Mononuclear cell (primary cell): ENCODE measurements at regions not wholly inside any gene's neighbourhood (a gene's known extent, or its start where the extent isn't known, plus 50 kb on each side); places are given as distances from the start of the nearest gene placed in this dataset.

Experiments
- H3K27me3 ChIP-seq: 2 replicates; pipeline ENCODE4 v1.6.0; 2011; ENCODE audit warnings: low read length, control low read depth; ENCODE audit not compliant: insufficient read depth
- H3K4me1 ChIP-seq: 2 replicates; pipeline ENCODE4 v1.5.1; 2011; ENCODE audit warnings: mild to moderate bottlenecking, low read length, control low read depth; ENCODE audit not compliant: insufficient read depth
- H3K4me3 ChIP-seq: 2 replicates; pipeline ENCODE4 v1.5.1; 2011; ENCODE audit warnings: mild to moderate bottlenecking, low read length, moderate library complexity
- H3K9me3 ChIP-seq: 2 replicates; pipeline ENCODE4 v1.5.1; 2011; ENCODE audit warnings: low read depth, mild to moderate bottlenecking, control low read depth, low read length

- Histone ChIP-seq H3K9me3 (no peaks in the 10 kb centered on the region), H3K27me3 (no peaks in the 10 kb centered on the region), H3K4me1 (no peaks in the 10 kb centered on the region), H3K4me3 (no peak overlapping the region)
Observed at GRCh38 chr5:68088302-68088701, 127.3 kb upstream of the PIK3R1 start.

- Histone ChIP-seq H3K27me3 (no peaks in the 10 kb centered on the region), H3K4me3 (no peak overlapping the region), H3K4me1 (no peaks in the 10 kb centered on the region), H3K9me3 (no peaks in the 10 kb centered on the region)
Observed at GRCh38 chr5:68087866-68088265, 127.7 kb upstream of the PIK3R1 start.

GRCh38 chr5:68086857-68087256 is 128.7 kb upstream of the PIK3R1 start:
- Histone ChIP-seq H3K4me3 (no peak overlapping the region), H3K9me3 (no peaks in the 10 kb centered on the region), H3K4me1 (no peaks in the 10 kb centered on the region), H3K27me3 (no peaks in the 10 kb centered on the region)

DNA sequence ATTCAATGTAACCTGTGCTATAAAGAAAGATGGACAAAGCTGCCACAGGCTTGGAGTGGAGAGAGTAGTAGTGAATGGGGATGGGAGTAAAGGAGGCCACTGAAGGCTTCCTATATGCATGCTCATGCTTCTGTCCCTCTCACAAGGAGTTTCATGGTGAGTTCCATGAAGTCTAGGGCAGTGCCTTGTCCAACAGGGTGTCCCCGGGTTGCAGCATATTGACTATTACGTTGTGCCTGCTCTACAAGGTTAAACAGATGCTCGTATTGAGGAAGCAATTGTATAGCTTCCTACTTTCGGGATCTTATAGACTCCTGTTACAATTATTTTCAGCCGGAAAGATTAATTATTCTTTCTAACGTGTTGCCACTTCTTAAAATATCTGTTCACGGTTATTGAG is 129.1 kb upstream of the PIK3R1 start:
- Histone ChIP-seq H3K4me1 (no peaks in the 10 kb centered on the region), H3K9me3 (no peaks in the 10 kb centered on the region), H3K27me3 (no peaks in the 10 kb centered on the region), H3K4me3 (no peak overlapping the region)

GRCh38 chr5:68084396-68084795 is 131.2 kb upstream of the PIK3R1 start:
- Histone ChIP-seq H3K4me1 (no peaks in the 10 kb centered on the region), H3K27me3 (no peaks in the 10 kb centered on the region), H3K9me3 (no peaks in the 10 kb centered on the region), H3K4me3 (no peak overlapping the region)

- H3K9me3 ChIP-seq = no peaks in the 10 kb centered on the region
- H3K27me3 ChIP-seq = no peaks in the 10 kb centered on the region
- no peaks in the 10 kb centered on the region for H3K4me1 ChIP-seq
- H3K4me3 ChIP-seq = no peak overlapping the region
Observed at GRCh38 chr5:68080282-68081050, 135.1 kb upstream of the PIK3R1 start.

- Histone ChIP-seq H3K9me3 (no peaks in the 10 kb centered on the region), H3K4me3 (no peak overlapping the region), H3K27me3 (no peaks in the 10 kb centered on the region), H3K4me1 (no peaks in the 10 kb centered on the region)
Observed at GRCh38 chr5:68077349-68077894, 138.1 kb upstream of the PIK3R1 start.

DNA sequence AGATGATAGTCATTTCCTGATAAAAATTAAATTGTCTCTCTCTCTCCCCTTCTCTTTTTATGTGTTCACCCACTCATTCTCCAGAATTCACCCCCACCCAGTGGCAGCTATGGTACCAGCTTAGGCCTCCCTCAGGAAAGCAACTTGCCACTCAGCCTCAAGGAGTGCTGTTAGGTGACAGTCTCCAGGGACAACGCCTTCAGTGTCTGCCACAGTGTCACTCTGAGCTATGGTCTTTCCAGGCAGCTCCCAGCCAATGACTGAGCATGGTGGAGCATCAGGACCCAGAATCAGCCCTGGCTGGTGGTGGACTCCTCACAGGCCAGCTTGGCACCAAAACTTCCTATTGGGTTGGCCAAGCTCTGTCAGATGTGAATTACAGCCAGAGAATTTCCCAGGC is 140.9 kb upstream of the PIK3R1 start:
- no peaks in the 10 kb centered on the region for H3K9me3 ChIP-seq
- H3K4me3 ChIP-seq = no peak overlapping the region
- no peaks in the 10 kb centered on the region for H3K27me3 ChIP-seq
- no peaks in the 10 kb centered on the region for H3K4me1 ChIP-seq

GRCh38 chr5:68074048-68074632 is 141.4 kb upstream of the PIK3R1 start:
- no peaks in the 10 kb centered on the region for H3K4me1 ChIP-seq

GRCh38 chr5:68071736-68072135 is 143.8 kb upstream of the PIK3R1 start:
- no peak overlapping the region for H3K4me3 ChIP-seq
- peaks cover 9% of the 10 kb centered on the region for H3K4me1 ChIP-seq
- H3K9me3 ChIP-seq = no peaks in the 10 kb centered on the region
- no peaks in the 10 kb centered on the region for H3K27me3 ChIP-seq

More at GRCh38 chr5:68074048-68074632, 141.4 kb upstream of the PIK3R1 start:
- no peaks in the 10 kb centered on the region for H3K27me3 ChIP-seq
- H3K4me3 ChIP-seq = no peak overlapping the region
- no peaks in the 10 kb centered on the region for H3K9me3 ChIP-seq

- H3K4me3 ChIP-seq = no peak overlapping the region
- H3K27me3 ChIP-seq = no peaks in the 10 kb centered on the region
- peaks cover 9% of the 10 kb centered on the region for H3K4me1 ChIP-seq
- H3K9me3 ChIP-seq = no peaks in the 10 kb centered on the region
Observed at GRCh38 chr5:68071282-68071632, 144.3 kb upstream of the PIK3R1 start.

DNA sequence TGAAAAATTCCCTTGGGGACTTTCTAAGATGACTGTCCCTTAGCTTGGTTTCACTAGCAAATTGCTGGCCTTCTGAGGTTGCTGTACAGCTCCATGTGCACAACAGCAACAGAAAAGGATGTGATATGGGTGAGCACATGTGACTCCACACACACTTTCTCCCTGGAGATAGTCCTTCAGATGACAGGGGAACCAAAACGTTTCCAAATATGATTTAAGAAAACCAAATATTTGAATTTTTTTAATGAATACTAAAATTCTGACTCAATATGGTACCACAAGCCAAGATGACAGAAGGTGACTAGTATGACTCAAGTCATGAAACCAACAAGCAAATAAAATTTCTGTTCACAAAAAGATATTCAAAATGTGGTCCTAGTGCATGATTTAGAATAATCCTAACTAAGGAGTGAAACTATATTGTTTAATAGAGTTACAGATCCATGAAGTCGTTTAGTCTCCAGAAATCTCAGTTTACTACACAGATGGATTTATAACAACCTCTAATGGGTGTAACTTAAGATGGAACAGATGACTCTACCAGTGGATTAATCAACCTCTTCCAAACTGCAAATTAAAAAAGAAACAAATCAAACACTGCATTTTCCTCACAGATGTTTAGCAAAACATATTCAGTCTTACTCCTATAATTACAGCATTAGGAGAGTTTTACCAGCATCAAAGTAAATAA is 144.8 kb upstream of the PIK3R1 start:
- Histone ChIP-seq H3K4me1 (peaks cover 9% of the 10 kb centered on the region), H3K4me3 (no peak overlapping the region), H3K27me3 (no peaks in the 10 kb centered on the region), H3K9me3 (no peaks in the 10 kb centered on the region)

- Histone ChIP-seq H3K4me1 (peaks cover 9% of the 10 kb centered on the region), H3K4me3 (no peak overlapping the region), H3K9me3 (no peaks in the 10 kb centered on the region), H3K27me3 (no peaks in the 10 kb centered on the region)
Observed at GRCh38 chr5:68067976-68068603, 147.5 kb upstream of the PIK3R1 start.

DNA sequence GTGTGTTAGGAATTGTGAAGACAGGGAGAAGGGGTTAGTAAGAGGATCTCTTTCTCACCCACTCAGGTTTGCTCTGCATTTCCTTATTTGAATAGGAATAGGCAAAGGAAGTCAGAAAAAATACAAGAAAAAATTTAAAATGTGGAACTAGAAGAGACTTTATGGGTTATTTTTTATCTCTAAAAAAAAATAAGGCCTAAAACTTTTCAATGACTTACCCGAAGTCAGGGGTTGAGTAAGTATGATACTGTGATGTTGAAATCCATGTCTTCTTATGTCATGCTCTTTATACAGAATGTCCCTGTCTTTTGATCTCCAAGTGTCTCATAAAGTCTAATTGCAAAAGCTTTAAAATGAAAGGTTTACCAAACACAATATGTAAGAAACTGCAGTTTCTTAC is 148.3 kb upstream of the PIK3R1 start:
- no peaks in the 10 kb centered on the region for H3K9me3 ChIP-seq

More for the DNA sequence above, 148.3 kb upstream of the PIK3R1 start:
- Histone ChIP-seq H3K27me3 (no peaks in the 10 kb centered on the region), H3K4me1 (peaks cover 9% of the 10 kb centered on the region), H3K4me3 (no peak overlapping the region)
